GM19193 (cell line): ENCODE measurements at regions not wholly inside any gene's neighbourhood (a gene's known extent, or its start where the extent isn't known, plus 50 kb on each side); places are given as distances from the start of the nearest gene placed in this dataset.

Experiments
- POLR2A ChIP-seq: IDR thresholded peaks from 4 replicates; pipeline ENCODE4 v1.6.1; 2011; ENCODE audit not compliant: insufficient read depth, insufficient read length; ENCODE audit errors: extremely low read depth

GRCh38 chr17:77898521-77899434, 59.7 kb upstream of the TNRC6C start:
- TF ChIP-seq POLR2A = no peak

GRCh38 chr17:77899498-77899897, 59.0 kb upstream of the TNRC6C start:
- no peak for TF ChIP-seq POLR2A

- no peak for TF ChIP-seq POLR2A
Observed at GRCh38 chr17:77901481-77901880, 57.0 kb upstream of the TNRC6C start.

GRCh38 chr17:77905266-77905665, 53.2 kb upstream of the TNRC6C start:
- no peak for TF ChIP-seq POLR2A

GRCh38 chr17:77905766-77906165, 52.7 kb upstream of the TNRC6C start:
- TF ChIP-seq POLR2A = no peak

GRCh38 chr17:77906377-77906871, 52.1 kb upstream of the TNRC6C start:
- no peak for TF ChIP-seq POLR2A

- no peak for TF ChIP-seq POLR2A
Observed at GRCh38 chr17:77907497-77908461, 50.7 kb upstream of the TNRC6C start.

GRCh38 chr17:77908501-77908900, 50.0 kb upstream of the TNRC6C start:
- no peak for TF ChIP-seq POLR2A
